COR-L47 (cell line): ENCODE measurements at regions not wholly inside any gene's neighbourhood (a gene's known extent, or its start where the extent isn't known, plus 50 kb on each side); places are given as distances from the start of the nearest gene placed in this dataset.
"Not testable (repeated sequence)": the region's sequence is repeated elsewhere in the genome, so short reads cannot be mapped to it uniquely, and the experiment has no call there.

Experiments
- DNase-seq: peaks from one replicate; lab custom pipeline; 2025; lab: John Stamatoyannopoulos, UW

DNA sequence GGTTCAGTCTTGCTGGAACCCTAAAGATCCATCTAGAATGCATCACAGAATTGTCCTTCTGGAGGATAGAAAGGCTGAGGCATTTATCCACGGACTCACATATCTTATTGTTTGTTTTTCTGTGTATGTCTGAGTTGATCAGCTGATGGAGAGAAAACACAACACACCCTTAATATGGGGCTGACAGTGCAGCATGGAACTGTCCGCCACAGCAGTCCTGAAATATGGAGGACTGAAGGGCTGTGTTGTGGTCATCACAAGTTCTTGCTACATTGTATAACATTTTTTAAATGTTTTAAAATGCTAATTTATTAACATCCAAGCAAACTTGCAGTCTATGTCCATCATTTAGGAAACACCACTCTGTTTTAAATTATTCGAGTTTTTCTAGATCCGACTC, 448.9 kb upstream of the ERCC4 start:
- no peak for DNase-seq

DNA sequence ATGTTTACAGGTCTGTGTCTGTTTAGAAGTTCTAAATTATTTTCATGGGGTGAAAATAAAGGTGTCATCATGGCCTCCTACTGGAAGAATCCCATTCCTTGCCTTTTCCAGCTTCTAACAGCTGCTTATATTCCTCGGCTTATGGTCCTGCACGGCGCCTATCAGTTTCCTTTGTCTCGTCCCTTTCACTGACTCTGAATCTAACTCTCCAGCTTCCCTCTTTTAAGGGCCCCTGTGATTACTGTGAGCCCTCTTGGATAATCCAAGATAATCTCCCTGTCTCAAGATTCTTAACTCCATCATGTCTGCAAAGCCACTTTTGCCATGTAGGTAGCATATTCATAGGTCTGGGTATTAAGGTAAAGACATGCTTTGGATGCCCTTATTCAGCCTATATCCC, 441.0 kb upstream of the ERCC4 start:
- DNase-seq, result no peak

DNA sequence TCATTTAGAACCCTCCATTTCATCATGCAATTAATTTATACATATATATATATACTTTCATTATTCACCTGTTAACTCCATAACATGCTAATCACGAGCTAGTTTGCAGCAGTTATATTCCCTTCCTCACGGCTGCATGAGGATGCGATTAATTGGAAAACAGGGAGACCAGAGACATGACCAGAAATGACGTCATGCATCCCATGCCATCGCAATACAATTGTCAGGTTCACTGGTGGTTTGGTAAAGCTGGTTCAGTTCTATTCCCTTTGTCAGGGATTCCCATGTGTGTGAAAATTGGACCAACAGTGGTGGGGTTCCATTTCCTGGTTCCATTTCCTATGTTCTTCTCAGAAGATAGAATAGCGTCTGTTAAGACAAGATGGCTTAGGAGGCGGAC, 440.4 kb upstream of the ERCC4 start:
- no peak for DNase-seq

- no peak for DNase-seq
Measured at GRCh38 chr16:13480801-13481200, 439.2 kb upstream of the ERCC4 start.

DNA sequence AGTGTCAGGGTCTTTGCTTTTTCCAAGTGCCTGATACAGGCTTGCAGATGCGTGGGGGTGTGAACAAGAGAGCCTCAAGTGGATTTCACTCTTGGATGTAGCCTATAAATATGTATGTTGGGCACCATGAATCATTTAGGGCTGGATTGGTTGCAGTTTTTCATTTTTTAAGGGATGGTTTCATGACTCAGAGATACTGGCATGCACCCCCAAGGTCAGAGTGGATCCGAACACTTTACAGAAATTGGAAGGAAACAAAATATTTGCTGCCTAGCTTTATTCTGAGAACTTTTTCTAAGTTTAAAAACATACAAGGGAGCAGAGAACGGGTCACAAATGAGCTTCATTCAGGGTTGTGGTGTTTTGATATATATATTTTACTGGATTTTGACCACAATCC, 436.8 kb upstream of the ERCC4 start:
- DNase-seq, result no peak

DNA sequence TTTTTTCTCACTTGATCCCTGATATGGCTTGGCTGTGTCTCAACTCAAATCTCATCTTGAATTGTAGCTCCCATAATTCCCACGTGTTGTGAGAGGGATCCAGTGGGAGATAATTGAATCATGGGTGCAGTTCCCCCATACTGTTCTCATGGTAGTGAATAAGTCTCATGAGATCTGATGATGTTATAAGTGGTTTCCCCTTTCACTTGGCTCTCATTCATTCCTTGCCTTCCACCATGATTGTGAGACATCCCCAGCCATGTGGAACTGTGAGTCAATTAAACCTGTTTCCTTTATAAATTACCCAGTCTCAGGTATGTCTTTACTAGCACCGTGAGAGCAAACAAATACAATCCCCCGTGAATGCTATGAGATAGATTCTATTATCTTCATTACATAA, 430.5 kb upstream of the ERCC4 start:
- DNase-seq, result not testable (repeated sequence)

- DNase-seq, result no peak
Measured at GRCh38 chr16:13492046-13492445, 427.9 kb upstream of the ERCC4 start.

GRCh38 chr16:13503960-13504635, 415.9 kb upstream of the ERCC4 start:
- no peak for DNase-seq

DNA sequence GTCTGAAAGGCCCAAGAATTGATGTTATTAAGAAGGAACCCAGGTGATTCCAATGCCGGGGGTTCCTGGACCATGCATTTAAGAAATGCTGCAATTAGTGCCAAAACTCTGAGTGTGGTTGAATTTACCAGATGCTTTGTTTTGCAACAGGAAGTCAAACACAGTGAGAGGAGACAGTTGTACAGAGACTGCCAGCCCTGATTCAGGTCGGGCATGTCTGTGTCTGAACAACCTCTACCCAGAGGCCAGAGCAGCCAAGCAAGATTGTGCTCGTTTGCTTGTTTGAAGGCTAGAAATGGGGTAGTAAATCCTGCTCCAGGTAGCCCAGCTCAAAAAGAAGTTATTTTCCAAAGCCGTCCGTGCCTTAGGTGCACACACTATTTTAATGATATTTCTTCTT, 412.4 kb upstream of the ERCC4 start:
- DNase-seq, result no peak

- no peak for DNase-seq
Measured at GRCh38 chr16:13510425-13511151, 409.4 kb upstream of the ERCC4 start.

GRCh38 chr16:13517841-13518240, 402.1 kb upstream of the ERCC4 start:
- no peak for DNase-seq

DNA sequence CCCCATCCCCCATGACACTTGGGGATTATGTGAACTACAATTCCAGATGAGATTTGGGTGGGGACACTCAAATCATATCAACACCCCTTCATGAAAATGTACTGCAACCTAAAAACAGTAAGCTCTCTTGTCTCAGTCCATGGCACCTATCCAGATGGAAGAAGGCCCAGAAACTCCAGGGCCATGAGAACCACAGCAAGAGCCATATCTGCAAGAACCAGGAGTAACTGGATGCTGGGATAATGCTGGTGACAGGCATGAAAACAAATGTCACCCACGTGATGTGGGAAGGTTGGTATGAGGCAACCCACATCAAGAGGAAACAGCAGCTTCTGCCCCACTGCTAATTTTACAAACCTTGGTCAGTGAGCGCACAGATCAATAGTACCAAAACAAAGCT, 400.1 kb upstream of the ERCC4 start:
- DNase-seq, result no peak

- DNase-seq, result no peak
Measured at GRCh38 chr16:13521356-13521755, 398.6 kb upstream of the ERCC4 start.

DNA sequence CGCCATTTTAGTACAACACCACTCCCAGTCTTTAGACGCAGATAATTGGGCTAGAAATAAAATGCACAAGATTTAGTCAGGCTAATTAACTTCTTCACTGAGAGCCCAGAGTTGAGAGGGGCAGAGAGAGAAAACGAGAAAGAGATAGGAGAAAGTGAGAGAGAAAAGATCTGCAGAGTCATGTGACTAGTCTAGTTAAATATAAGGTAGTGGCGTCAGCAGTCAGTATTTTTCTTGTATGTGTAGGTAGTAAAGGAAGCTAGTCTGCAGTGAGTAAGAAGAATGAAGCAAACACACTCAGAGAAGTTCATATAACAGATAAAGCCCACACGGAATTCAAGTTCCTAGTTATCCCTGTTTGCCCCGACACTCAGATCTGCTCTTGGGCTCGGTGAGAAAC, 392.6 kb upstream of the ERCC4 start:
- DNase-seq, result no peak

DNA sequence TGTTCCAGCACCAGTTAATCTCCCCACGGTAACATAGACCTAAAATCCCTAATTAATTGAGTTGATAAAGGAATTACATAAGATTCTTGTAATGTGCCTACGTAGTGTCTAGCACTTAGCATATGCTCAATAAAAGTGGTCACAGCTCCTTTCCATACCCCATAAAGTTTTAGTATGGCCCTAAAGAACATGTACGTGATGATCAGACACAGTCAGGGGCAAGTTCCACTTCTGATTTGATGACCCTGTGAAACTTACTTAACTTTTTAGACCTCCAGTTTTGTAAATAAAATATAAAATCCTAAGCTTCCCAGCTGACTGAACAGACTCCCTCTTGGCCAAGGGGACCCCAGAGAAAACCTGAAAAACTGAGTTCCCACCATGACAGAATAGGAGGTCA, 391.3 kb upstream of the ERCC4 start:
- DNase-seq, result no peak

GRCh38 chr16:13529193-13529982, 390.6 kb upstream of the ERCC4 start:
- DNase-seq, result no peak

DNA sequence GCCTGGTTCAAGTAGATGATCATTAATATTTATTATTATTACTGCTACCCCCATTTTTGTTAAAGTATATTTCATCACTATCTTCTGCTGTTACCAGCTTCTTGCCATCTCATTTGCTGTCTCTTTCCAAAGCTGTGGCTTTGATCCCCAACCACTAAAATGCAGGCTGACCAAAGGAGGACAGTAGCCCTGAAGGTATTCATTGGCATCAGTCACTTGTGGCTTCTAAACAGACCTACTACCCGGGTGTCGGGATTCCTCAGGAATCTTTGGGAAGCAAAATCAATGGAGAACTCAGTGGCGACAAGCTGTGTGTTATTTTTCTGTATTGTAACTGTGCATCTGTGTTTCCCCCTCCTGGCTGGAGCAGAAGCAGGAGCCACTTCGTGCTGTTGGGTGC, 379.2 kb upstream of the ERCC4 start:
- DNase-seq, result no peak

GRCh38 chr16:13542284-13542683, 377.7 kb upstream of the ERCC4 start:
- DNase-seq, result no peak

DNA sequence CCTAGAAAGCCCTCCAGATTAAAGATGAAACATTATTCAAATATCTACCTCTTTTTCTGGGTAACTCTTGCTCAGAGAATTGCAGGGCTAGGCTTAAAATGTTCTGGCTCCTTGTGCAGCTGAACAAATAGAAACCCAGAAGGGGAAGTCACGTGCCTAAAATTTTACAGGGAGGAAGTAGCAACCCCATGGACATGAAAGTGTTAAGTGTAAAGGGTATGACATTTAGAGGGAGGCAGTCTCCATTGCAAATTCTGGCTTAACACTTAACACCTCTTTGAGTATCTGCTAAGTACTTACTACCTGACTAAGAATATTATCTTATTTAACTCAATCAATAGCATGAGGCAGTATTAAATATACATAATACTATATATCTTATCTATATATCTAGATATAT, 376.1 kb upstream of the ERCC4 start:
- DNase-seq, result no peak

- no peak for DNase-seq
Measured at GRCh38 chr16:13545271-13545670, 374.7 kb upstream of the ERCC4 start.

- no peak for DNase-seq
Measured at GRCh38 chr16:13550254-13550653, 369.7 kb upstream of the ERCC4 start.

DNA sequence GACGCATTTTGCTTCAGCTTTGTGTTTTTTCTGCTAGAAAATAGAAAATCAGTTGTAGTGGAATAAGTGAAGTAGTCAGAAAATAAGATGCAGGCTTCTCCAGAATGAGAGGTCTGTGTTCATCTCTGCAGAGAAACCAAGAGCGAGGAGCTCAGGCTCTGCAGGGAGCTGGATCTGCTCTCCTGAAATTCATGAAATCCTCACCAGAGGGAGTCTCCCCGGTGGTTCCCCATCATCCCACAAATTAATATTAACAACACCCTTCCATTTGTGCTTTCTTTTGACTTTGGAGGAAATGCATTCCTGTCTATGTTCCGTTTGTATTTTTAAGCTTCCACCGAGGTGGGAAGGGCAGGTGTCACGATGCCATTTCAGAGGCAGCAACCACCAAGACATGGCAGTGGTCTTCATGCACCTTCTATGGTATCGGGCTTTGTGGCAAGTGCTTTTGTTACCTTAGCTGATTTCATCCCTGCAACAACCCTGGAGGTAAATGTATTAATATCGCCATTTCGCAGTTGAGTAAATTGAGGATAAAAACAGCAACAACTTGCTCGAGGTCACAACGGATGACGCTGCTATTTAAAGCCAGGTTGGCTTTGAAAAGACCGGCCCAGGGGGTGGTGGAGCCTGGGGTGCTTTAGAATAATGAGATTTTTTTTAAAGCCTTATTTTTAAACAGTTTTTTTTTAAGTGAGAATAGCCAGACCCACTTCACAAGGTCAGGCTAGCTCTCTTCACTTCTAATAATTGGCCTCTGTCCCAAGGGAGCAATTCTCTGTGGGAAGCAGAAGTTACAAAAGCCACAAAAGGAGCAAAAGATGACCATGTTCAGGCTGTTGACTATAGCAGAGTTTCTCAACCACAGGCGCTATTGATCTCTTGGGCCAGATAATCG, 367.6 kb upstream of the ERCC4 start:
- no peak for DNase-seq
